Stimulated activated CD4-positive, alpha-beta T cell treated with anti-CD3 and anti-CD28 coated beads, Interleukin-1b, Interleukin-23, amount 100 ng/mL, for 24 hours (primary cell): ENCODE measurements at regions not wholly inside any gene's neighbourhood (a gene's known extent, or its start where the extent isn't known, plus 50 kb on each side); places are given as distances from the start of the nearest gene placed in this dataset.

Source experiments
- DNase-seq, 4 experiments: peaks; one replicate each; pipeline ENCODE4 v3.0.0-alpha.2; 2020; ENCODE audit warnings: low read depth in 4 of 4, low spot score in 1 of 4

GRCh38 chr4:111464251-111465045 is 680.8 kb upstream of the FAM241A start:
- DNase-seq, result no peak

- no peak for DNase-seq
Observed at GRCh38 chr4:111466811-111467604, 678.2 kb upstream of the FAM241A start.

- no peak for DNase-seq
Observed at GRCh38 chr4:111475001-111475400, 670.3 kb upstream of the FAM241A start.

- no peak for DNase-seq
Observed at GRCh38 chr4:111475666-111476065, 669.6 kb upstream of the FAM241A start.

GRCh38 chr4:111480510-111480909 is 664.7 kb upstream of the FAM241A start:
- DNase-seq, result no peak

- no peak for DNase-seq
Observed at GRCh38 chr4:111483375-111484169, 661.7 kb upstream of the FAM241A start.

GRCh38 chr4:111492496-111492895 is 652.8 kb upstream of the FAM241A start:
- no peak for DNase-seq

- no peak for DNase-seq
Observed at GRCh38 chr4:111494471-111494870, 650.8 kb upstream of the FAM241A start.

GRCh38 chr4:111494971-111495370 is 650.3 kb upstream of the FAM241A start:
- no peak for DNase-seq

GRCh38 chr4:111499291-111499690 is 646.0 kb upstream of the FAM241A start:
- DNase-seq, result no peak

GRCh38 chr4:111499706-111500105 is 645.5 kb upstream of the FAM241A start:
- no peak for DNase-seq

GRCh38 chr4:111500858-111501257 is 644.4 kb upstream of the FAM241A start:
- DNase-seq, result no peak

- DNase-seq, result no peak
Observed at GRCh38 chr4:111501946-111502345, 643.3 kb upstream of the FAM241A start.

- no peak for DNase-seq
Observed at GRCh38 chr4:111502626-111503025, 642.6 kb upstream of the FAM241A start.

- DNase-seq, result no peak
Observed at GRCh38 chr4:111506706-111507105, 638.5 kb upstream of the FAM241A start.

GRCh38 chr4:111510535-111510934 is 634.7 kb upstream of the FAM241A start:
- DNase-seq, result no peak

GRCh38 chr4:111512081-111512783 is 633.0 kb upstream of the FAM241A start:
- DNase-seq, result no peak

GRCh38 chr4:111519683-111520082 is 625.6 kb upstream of the FAM241A start:
- DNase-seq, result no peak

GRCh38 chr4:111530446-111530845 is 614.8 kb upstream of the FAM241A start:
- no peak for DNase-seq

- DNase-seq, result no peak
Observed at GRCh38 chr4:111535792-111536191, 609.5 kb upstream of the FAM241A start.

- DNase-seq, result no peak
Observed at GRCh38 chr4:111537165-111537564, 608.1 kb upstream of the FAM241A start.
